ENCODE measurements at regions not wholly inside any gene's neighbourhood (a gene's known extent, or its start where the extent isn't known, plus 50 kb on each side); places are given as distances from the start of the nearest gene placed in this dataset.

GRCh38 chr21:39051588-39051949 is 131.7 kb downstream of the PSMG1 start:
- H4K20me1 ChIP-seq (ENCODE audit: insufficient read depth), result no peaks in the 10 kb centered on the region
- intact Hi-C loops (cut with micrococcal nuclease; ENCODE audit: unreplicated experiment), result no loop called here
- POLR2A ChIA-PET (ENCODE audit: unreplicated experiment), result no interaction called here
- no peaks in the 10 kb centered on the region for H3K79me2 ChIP-seq (ENCODE audit: low read depth)
- no peak overlapping the region for H2AFZ ChIP-seq
- no peak overlapping the region for H3K4me3 ChIP-seq
- CTCF ChIA-PET, result interaction anchor here (0.6 kb wide), 1 partner anchor 87 kb away, joined by 4 read pairs; no protein-coding TSS in a partner anchor
- no peak overlapping the region for H3K4me2 ChIP-seq
- H3K27ac ChIP-seq, result no peak overlapping the region
- no peaks in the 10 kb centered on the region for H3K36me3 ChIP-seq (ENCODE audit: low read depth)
- H3K9me3 ChIP-seq (ENCODE audit: insufficient read depth, low read depth), result no peaks in the 10 kb centered on the region
- H3K4me1 ChIP-seq (replicated peaks; ENCODE audit: insufficient read depth), result 0 out of 2 replicates have a peak, but pooled peaks cover 15% of the 10 kb centered on the region
- DNase-seq, result no peak
- H3K27me3 ChIP-seq (ENCODE audit: insufficient read depth, low read depth), result no peaks in the 10 kb centered on the region
- no TSS peak for BruUV-seq (replicated peaks)
- no peaks in the 10 kb centered on the region for H3K9me2 ChIP-seq (ENCODE audit: insufficient read depth)
- TF ChIP-seq CTCF (conservative IDR thresholded peaks at IDR 0.05) (no peak), EZH2 (IDR thresholded peaks at IDR 0.05; ENCODE audit: low read depth) (no peak)
- no peaks in the 10 kb centered on the region for H3F3A ChIP-seq (ENCODE audit: insufficient read depth, low read depth)

GRCh38 chr21:39050841-39051587 is 132.2 kb downstream of the PSMG1 start:
- no peak for DNase-seq
- CTCF ChIA-PET, result no interaction called here
- H3K36me3 ChIP-seq (ENCODE audit: low read depth), result no peaks in the 10 kb centered on the region
- no peaks in the 10 kb centered on the region for H3K9me2 ChIP-seq (ENCODE audit: insufficient read depth)
- 0 out of 2 replicates have a peak, but pooled peaks cover 15% of the 10 kb centered on the region for H3K4me1 ChIP-seq (replicated peaks; ENCODE audit: insufficient read depth)
- H3K4me3 ChIP-seq, result no peak overlapping the region
- POLR2A ChIA-PET (ENCODE audit: unreplicated experiment), result no interaction called here
- no peaks in the 10 kb centered on the region for H3K79me2 ChIP-seq (ENCODE audit: low read depth)
- BruUV-seq (replicated peaks), result no TSS peak
- no peaks in the 10 kb centered on the region for H3K27me3 ChIP-seq (ENCODE audit: insufficient read depth, low read depth)
- no peak for TF ChIP-seq EZH2 (IDR thresholded peaks at IDR 0.05; ENCODE audit: low read depth)
- no peak for TF ChIP-seq CTCF (conservative IDR thresholded peaks at IDR 0.05)
- no peak overlapping the region for H2AFZ ChIP-seq
- H3K4me2 ChIP-seq, result no peak overlapping the region
- intact Hi-C loops (cut with micrococcal nuclease; ENCODE audit: unreplicated experiment), result no loop called here
- no peak overlapping the region for H3K27ac ChIP-seq
- H3F3A ChIP-seq (ENCODE audit: insufficient read depth, low read depth), result no peaks in the 10 kb centered on the region
- no peaks in the 10 kb centered on the region for H4K20me1 ChIP-seq (ENCODE audit: insufficient read depth)
- H3K9me3 ChIP-seq (ENCODE audit: insufficient read depth, low read depth), result no peaks in the 10 kb centered on the region

GRCh38 chr21:39048574-39048973 is 134.7 kb downstream of the PSMG1 start:
- no peak overlapping the region for H3K27ac ChIP-seq
- ChIA-PET POLR2A (ENCODE audit: unreplicated experiment) (interaction anchor here (0.5 to 0.8 kb wide), 5 partner anchors 25 to 315 kb away, joined by 3 to 13 read pairs (median 3); no protein-coding TSS in a partner anchor), CTCF (no interaction called here)
- no peaks in the 10 kb centered on the region for H3K9me3 ChIP-seq (ENCODE audit: insufficient read depth, low read depth)
- H2AFZ ChIP-seq, result no peak overlapping the region
- H3K4me2 ChIP-seq, result peak overlapping the region; percentile 30; the same call in 1 of the 2 replicates
- no peaks in the 10 kb centered on the region for H3F3A ChIP-seq (ENCODE audit: insufficient read depth, low read depth)
- no peaks in the 10 kb centered on the region for H4K20me1 ChIP-seq (ENCODE audit: insufficient read depth)
- H3K9me2 ChIP-seq (ENCODE audit: insufficient read depth), result no peaks in the 10 kb centered on the region
- H3K27me3 ChIP-seq (ENCODE audit: insufficient read depth, low read depth), result no peaks in the 10 kb centered on the region
- TF ChIP-seq CTCF (conservative IDR thresholded peaks at IDR 0.05), result no peak
- TF ChIP-seq EZH2 (IDR thresholded peaks at IDR 0.05; ENCODE audit: low read depth), result no peak
- peak; percentile 14 to 44 for DNase-seq
- H3K36me3 ChIP-seq (ENCODE audit: low read depth), result no peaks in the 10 kb centered on the region
- H3K79me2 ChIP-seq (ENCODE audit: low read depth), result no peaks in the 10 kb centered on the region
- H3K4me3 ChIP-seq, result no peak overlapping the region
- intact Hi-C loops (cut with micrococcal nuclease; ENCODE audit: unreplicated experiment), result loop anchor here (1.0 to 2.0 kb wide), 2 partner anchors 26 to 250 kb away; no protein-coding TSS in a partner anchor
- H3K4me1 ChIP-seq (replicated peaks; ENCODE audit: insufficient read depth), result 0 out of 2 replicates have a peak, but pooled peaks cover 15% of the 10 kb centered on the region
- BruUV-seq (replicated peaks), result no TSS peak

Measured in PC-9 (cell line).